ENCODE measurements at regions not wholly inside any gene's neighbourhood (a gene's known extent, or its start where the extent isn't known, plus 50 kb on each side); places are given as distances from the start of the nearest gene placed in this dataset.

GRCh38 chr1:228990906-228991569 lies 255.8 kb downstream of the RHOU start:
- no peak for DNase-seq (ENCODE audit: low read depth)

- DNase-seq (ENCODE audit: low read depth), result no peak
Observed at GRCh38 chr1:228992044-228992443, 256.8 kb downstream of the RHOU start.

- DNase-seq (ENCODE audit: low read depth), result no peak
Observed at GRCh38 chr1:228992907-228993535, 257.7 kb downstream of the RHOU start.

- DNase-seq (ENCODE audit: low read depth), result no peak
Observed at GRCh38 chr1:228994676-228995594, 259.7 kb downstream of the RHOU start.

- DNase-seq (ENCODE audit: low read depth), result no peak
Observed at GRCh38 chr1:228996281-228996680, 261.0 kb downstream of the RHOU start.

GRCh38 chr1:228997721-228998144 lies 262.5 kb downstream of the RHOU start:
- DNase-seq (ENCODE audit: low read depth), result no peak

GRCh38 chr1:228998179-228998578 lies 262.9 kb downstream of the RHOU start:
- no peak for DNase-seq (ENCODE audit: low read depth)

- no peak for DNase-seq (ENCODE audit: low read depth)
Observed at GRCh38 chr1:228999446-229000170, 264.3 kb downstream of the RHOU start.

- DNase-seq (ENCODE audit: low read depth), result no peak
Observed at GRCh38 chr1:229000187-229000586, 264.9 kb downstream of the RHOU start.

- DNase-seq (ENCODE audit: low read depth), result no peak
Observed at GRCh38 chr1:229001467-229002011, 266.3 kb downstream of the RHOU start.

- no peak for DNase-seq (ENCODE audit: low read depth)
Observed at GRCh38 chr1:229002037-229002436, 266.8 kb downstream of the RHOU start.

GRCh38 chr1:229002451-229002960 lies 267.2 kb downstream of the RHOU start:
- DNase-seq (ENCODE audit: low read depth), result no peak

GRCh38 chr1:229003233-229004031 lies 267.5 kb upstream of the RAB4A start:
- no peak for DNase-seq (ENCODE audit: low read depth)

GRCh38 chr1:229004066-229004833 lies 266.7 kb upstream of the RAB4A start:
- no peak for DNase-seq (ENCODE audit: low read depth)

- no peak for DNase-seq (ENCODE audit: low read depth)
Observed at GRCh38 chr1:229005097-229005496, 265.8 kb upstream of the RAB4A start.

- no peak for DNase-seq (ENCODE audit: low read depth)
Observed at GRCh38 chr1:229005556-229005955, 265.4 kb upstream of the RAB4A start.

- DNase-seq (ENCODE audit: low read depth), result no peak
Observed at GRCh38 chr1:229006121-229006870, 264.6 kb upstream of the RAB4A start.

- DNase-seq (ENCODE audit: low read depth), result no peak
Observed at GRCh38 chr1:229007167-229007566, 263.7 kb upstream of the RAB4A start.

GRCh38 chr1:229007701-229008100 lies 263.2 kb upstream of the RAB4A start:
- DNase-seq (ENCODE audit: low read depth), result no peak
